GM12878 (cell line): ENCODE measurements at regions not wholly inside any gene's neighbourhood (a gene's known extent, or its start where the extent isn't known, plus 50 kb on each side); places are given as distances from the start of the nearest gene placed in this dataset.

ENCODE experiments used
- ATAC-seq: fragments of 200-7000 bp; cut with Tn5 transposase; 3 replicates; pipeline ENCODE4 v1.9.1; 2020; ENCODE audit warnings: mild to moderate bottlenecking, moderate library complexity
- BruUV-seq: library from RNA; stranded (reverse); fragments of 400-500 nt; replicated peaks from 2 replicates; lab custom pipeline; 2021; lab: Mats Ljungman, UMichigan
- CTCF ChIA-PET: fragments of 300-600 bp; sonication (Branson Sonifier 250); formaldehyde crosslinking; extraction: SDS; loops from one replicate; lab custom pipeline; 2021; ENCODE audit warnings: inconsistent platforms; lab: Yijun Ruan, JAX
- POLR2A ChIA-PET: fragments of 350-600 bp; formaldehyde crosslinking; extraction: SDS; loops from one replicate; lab custom pipeline; 2021; ENCODE audit warnings: inconsistent platforms; lab: Charles Lee
- RAD21 ChIA-PET: fragments of 300-600 bp; sonication (Branson Sonifier 250); formaldehyde crosslinking; loops from one replicate; lab custom pipeline; 2023; ENCODE audit warnings: antibody characterized with exemption; ENCODE audit not compliant: unreplicated experiment; lab: Charles Lee
- SMC1A ChIA-PET: fragments of 300-600 bp; sonication (Branson Sonifier 250); formaldehyde crosslinking; loops from one replicate; lab custom pipeline; 2023; ENCODE audit not compliant: unreplicated experiment, uncharacterized antibody; lab: Charles Lee
- DNase-seq: peaks from one replicate; pipeline ENCODE4 v3.0.0-alpha.2; 2011; ENCODE audit warnings: low read depth, low spot score
- FAIRE-seq: peaks from 3 replicates; lab custom pipeline; 2011; peaks lifted over from hg19 to GRCh38; lab: Jason Lieb, UNC
- H2AFZ ChIP-seq: 2 replicates; pipeline ENCODE4 v1.6.0; 2011; ENCODE audit warnings: low read depth, low read length, control low read depth; ENCODE audit not compliant: control insufficient read depth
- H3K27ac ChIP-seq: 2 replicates; pipeline ENCODE4 v1.5.1; 2011; ENCODE audit warnings: control low read depth; ENCODE audit not compliant: control insufficient read depth, insufficient read depth
- H3K27me3 ChIP-seq, 2 experiments: replicated peaks in 1 of 2; 2 replicates each; pipeline versions ENCODE4 v1.6.0 to v1.6.1; 2011; ENCODE audit warnings: low read length in 1 of 2; ENCODE audit not compliant: control insufficient read depth in 2 of 2, insufficient read depth in 2 of 2
- H3K36me3 ChIP-seq, 2 experiments: 2 replicates each; pipeline ENCODE4 v1.5.1; 2011; ENCODE audit warnings: low read length in 1 of 2; ENCODE audit not compliant: control insufficient read depth in 2 of 2, insufficient read depth in 2 of 2
- H3K4me1 ChIP-seq: 2 replicates; pipeline ENCODE4 v1.6.1; 2011; ENCODE audit warnings: mild to moderate bottlenecking, low read length, moderate library complexity, mixed read lengths; ENCODE audit not compliant: control insufficient read depth, insufficient read depth
- H3K4me2 ChIP-seq: 2 replicates; pipeline ENCODE4 v1.6.0; 2011; ENCODE audit warnings: control low read depth; ENCODE audit not compliant: control insufficient read depth, insufficient read depth
- H3K4me3 ChIP-seq: fragments of 200-600 bp; sonication (generic); 2 replicates; pipeline ENCODE4 v1.5.1; 2016
- H3K79me2 ChIP-seq: 2 replicates; pipeline ENCODE4 v1.6.0; 2011; ENCODE audit warnings: low read length; ENCODE audit not compliant: control insufficient read depth, insufficient read depth
- H3K9ac ChIP-seq: 2 replicates; pipeline ENCODE4 v1.8.0; 2011; ENCODE audit warnings: low read length, control low read depth, mixed read lengths; ENCODE audit not compliant: control insufficient read depth, insufficient read depth
- H3K9me3 ChIP-seq: replicated peaks from 3 replicates; pipeline ENCODE4 v1.5.1; 2011; ENCODE audit warnings: mild to moderate bottlenecking, low read length; ENCODE audit not compliant: control insufficient read depth, insufficient read depth
- H4K20me1 ChIP-seq: 2 replicates; pipeline ENCODE4 v1.6.0; 2011; ENCODE audit not compliant: control insufficient read depth, insufficient read depth
- CBX5 ChIP-seq: sonication (generic); IDR thresholded peaks from 2 replicates; pipeline ENCODE4 v1.6.1; 2016; ENCODE audit warnings: low read depth, moderate library complexity, mild to moderate bottlenecking, inconsistent platforms
- CEBPB ChIP-seq, 2 experiments: fragments of 150-350 bp in 1 of 2; IDR thresholded peaks; 2 replicates each; pipeline ENCODE4 v1.6.1; 2012 to 2014; ENCODE audit warnings: low read depth in 2 of 2, low read length in 2 of 2, borderline replicate concordance in 1 of 2, inconsistent platforms in 1 of 2
- ETV6 ChIP-seq, 2 experiments: fragments of 450-650 bp in 1 of 2; IDR thresholded peaks in 1 of 2; conservative IDR thresholded peaks in 1 of 2; 2 replicates each; pipeline ENCODE4 v1.6.1; 2014; ENCODE audit warnings: antibody characterized with exemption in 1 of 2, borderline replicate concordance in 1 of 2, low read depth in 1 of 2, mild to moderate bottlenecking in 1 of 2, moderate library complexity in 1 of 2
- GATAD2B ChIP-seq: fragments of 450-650 bp; conservative IDR thresholded peaks from 2 replicates; pipeline ENCODE4 v1.6.1; 2017; ENCODE audit warnings: low read depth, mild to moderate bottlenecking, moderate library complexity
- HCFC1 ChIP-seq: fragments of 150-350 bp; IDR thresholded peaks from 2 replicates; pipeline ENCODE4 v1.6.1; 2014; ENCODE audit warnings: low read length
- IKZF2 ChIP-seq, 2 experiments: fragments of 450-650 bp; IDR thresholded peaks; 2 replicates each; pipeline ENCODE4 v1.6.1; 2017; ENCODE audit warnings: mild to moderate bottlenecking in 2 of 2, moderate library complexity in 2 of 2
- MXI1 ChIP-seq: fragments of 150-350 bp; IDR thresholded peaks from 2 replicates; pipeline ENCODE4 v1.6.1; 2011; ENCODE audit warnings: low read depth, mild to moderate bottlenecking, inconsistent platforms, low read length, improper control_type of control experiment
- MYC ChIP-seq: IDR thresholded peaks from 2 replicates; pipeline ENCODE4 v1.6.1; 2011; ENCODE audit warnings: mild to moderate bottlenecking, low read length, moderate library complexity, inconsistent platforms; ENCODE audit not compliant: insufficient read depth, insufficient replicate concordance, insufficient read length, severe bottlenecking
- NFXL1 ChIP-seq: fragments of 450-650 bp; IDR thresholded peaks from 2 replicates; pipeline ENCODE4 v1.6.1; 2017; ENCODE audit warnings: antibody characterized with exemption, mild to moderate bottlenecking, borderline replicate concordance
- PML ChIP-seq: IDR thresholded peaks from 2 replicates; pipeline ENCODE4 v1.6.1; 2012; ENCODE audit warnings: low read length, inconsistent platforms
- RBBP5 ChIP-seq: fragments of 200-600 bp; sonication (generic); conservative IDR thresholded peaks from 2 replicates; pipeline ENCODE4 v1.6.1; 2016
- RUNX3 ChIP-seq: IDR thresholded peaks from 2 replicates; pipeline ENCODE4 v1.6.1; 2012; ENCODE audit warnings: low read length, inconsistent platforms
- SIN3A ChIP-seq: IDR thresholded peaks from 2 replicates; pipeline ENCODE4 v1.6.1; 2012; ENCODE audit warnings: low read depth, low read length, improper control_type of control experiment
- SMARCA5 ChIP-seq: fragments of 450-650 bp; IDR thresholded peaks from 2 replicates; pipeline ENCODE4 v1.6.1; 2017; ENCODE audit warnings: mild to moderate bottlenecking
- STAT1 ChIP-seq: fragments of 450-650 bp; conservative IDR thresholded peaks from 2 replicates; pipeline ENCODE4 v1.6.1; 2014; ENCODE audit warnings: antibody characterized with exemption, mild to moderate bottlenecking
- TAF1 ChIP-seq: IDR thresholded peaks from 2 replicates; pipeline ENCODE4 v1.6.1; 2011; ENCODE audit warnings: mild to moderate bottlenecking, low read depth, low read length, borderline replicate concordance
- YBX1 ChIP-seq: fragments of 450-650 bp; IDR thresholded peaks from 2 replicates; pipeline ENCODE4 v1.6.1; 2016; ENCODE audit warnings: antibody characterized with exemption
- WGBS: methylation state at CpG from one replicate; pipeline ENCODE4 v1.1.6; 2016; ENCODE audit warnings: low lambda C conversion rate; ENCODE audit not compliant: insufficient replicate concordance, insufficient coverage; ENCODE audit errors: missing lambda C conversion rate; 5-methylcytosine and 5-hydroxymethylcytosine counted together
- in situ Hi-C: fragments of 300-500 bp; cut with MboI; formaldehyde crosslinking; loops from 9 replicates; pipeline ENCODE4 v1.14.3; 2018; ENCODE audit warnings: mixed read lengths
- intact Hi-C: fragments of 100-400 bp; cut with micrococcal nuclease; formaldehyde crosslinking; loops from one replicate; pipeline ENCODE4 v1.14.2; 2022; ENCODE audit not compliant: unreplicated experiment
- TF ChIP-seq, protein P1 (sequence below): fragments of 450-650 bp; IDR thresholded peaks from 2 replicates; pipeline ENCODE4 v1.6.1; 2018; ENCODE audit warnings: borderline replicate concordance, mild to moderate bottlenecking; ENCODE audit not compliant: partially characterized antibody
- TF ChIP-seq, protein P2 (sequence below): IDR thresholded peaks from 2 replicates; pipeline ENCODE4 v1.6.1; 2012; ENCODE audit warnings: low read depth, low read length, improper control_type of control experiment

DNA sequence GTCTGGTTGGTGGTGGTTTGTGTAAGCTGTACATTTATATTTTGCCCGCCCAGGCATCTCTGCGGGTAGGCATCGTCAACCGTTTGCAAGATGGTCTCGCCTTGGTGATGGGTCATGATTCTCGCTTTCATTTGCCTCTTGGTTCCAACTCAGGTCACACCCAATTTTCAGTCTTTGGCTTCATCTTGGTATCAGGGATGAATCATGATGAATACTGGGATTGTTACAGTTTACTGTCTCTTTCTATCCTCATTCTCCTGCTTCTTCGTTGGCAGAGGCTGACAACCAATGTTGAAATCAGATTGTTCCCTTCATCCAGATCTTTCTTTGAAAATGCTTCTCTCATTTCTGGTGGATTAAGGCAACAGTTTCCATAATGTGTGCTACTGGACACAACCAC lies 129.7 kb upstream of the KAZN start:
- ChIA-PET RAD21 (no interaction called here), CTCF (no interaction called here), POLR2A (no interaction called here), SMC1A (no interaction called here)
- Histone ChIP-seq H3K4me1 (no peaks in the 10 kb centered on the region), H3K79me2 (no peaks in the 10 kb centered on the region), H3K9ac (no peak overlapping the region), H3K36me3 (no peaks in the 10 kb centered on the region), H3K9me3 (no peaks in the 10 kb centered on the region; the same call in 2 of the 3 replicates), H2AFZ (no peak overlapping the region), H3K4me2 (no peak overlapping the region), H4K20me1 (no peaks in the 10 kb centered on the region), H3K27me3 (no peaks in the 10 kb centered on the region), H3K4me3 (no peak overlapping the region), H3K27ac (no peak overlapping the region)
- ATAC-seq = no peak
- no peak for FAIRE-seq
- in situ Hi-C loops = no loop called here
- no TSS peak for BruUV-seq
- TF ChIP-seq IKZF2 (IDR thresholded peaks at IDR 0.05) = no peak
- TF ChIP-seq HCFC1 = no peak
- no peak for TF ChIP-seq NFXL1
- no peak for TF ChIP-seq SIN3A
- TF ChIP-seq RUNX3 = no peak
- no peak for TF ChIP-seq ETV6 (conservative IDR thresholded peaks at IDR 0.05 in 1 of 2, IDR thresholded peaks at IDR 0.05 in 1 of 2; ENCODE audit: borderline replicate concordance in 1 of 2, low read depth in 1 of 2)
- no peak for TF ChIP-seq MYC
- no peak for TF ChIP-seq SMARCA5
- no peak for TF ChIP-seq GATAD2B
- TF ChIP-seq RBBP5 = no peak
- WGBS = 61% methylated on average over 7 of the region's 7 CpGs
- intact Hi-C loops = no loop called here
- DNase-seq = no peak

DNA sequence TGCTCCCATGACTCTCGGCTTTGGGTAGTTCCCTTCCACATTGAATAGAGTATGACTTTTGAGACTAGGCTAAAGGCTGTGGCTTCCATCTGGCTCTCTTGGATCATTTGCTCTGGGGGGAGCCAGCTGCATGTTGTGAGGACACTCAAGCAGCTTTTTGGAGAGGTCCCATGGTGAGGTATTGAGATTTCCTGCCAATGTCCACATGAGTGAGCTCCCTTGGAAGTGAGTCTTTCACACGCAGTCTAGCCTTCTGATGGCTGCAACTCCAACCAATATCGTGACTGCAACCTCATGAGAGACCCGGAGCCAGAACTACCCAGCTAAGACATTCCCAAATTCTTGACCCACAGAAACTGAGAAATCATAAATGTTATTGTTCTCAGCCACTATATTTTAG lies 127.7 kb upstream of the KAZN start:
- H2AFZ ChIP-seq = no peak overlapping the region
- 23% methylated on average over 4 of the region's 4 CpGs for WGBS
- ChIA-PET SMC1A (no interaction called here), RAD21 (no interaction called here), POLR2A (no interaction called here), CTCF (no interaction called here)
- intact Hi-C loops (no loop called here), in situ Hi-C loops (no loop called here)
- H3K27ac ChIP-seq = no peak overlapping the region
- no peaks in the 10 kb centered on the region for H4K20me1 ChIP-seq
- ATAC-seq = no peak
- H3K9ac ChIP-seq = no peak overlapping the region
- no peaks in the 10 kb centered on the region for H3K27me3 ChIP-seq
- no peaks in the 10 kb centered on the region for H3K4me1 ChIP-seq
- H3K79me2 ChIP-seq = no peaks in the 10 kb centered on the region
- no TSS peak for BruUV-seq
- H3K36me3 ChIP-seq = no peaks in the 10 kb centered on the region
- H3K4me3 ChIP-seq = no peak overlapping the region
- no peak for FAIRE-seq
- no peak for DNase-seq
- H3K4me2 ChIP-seq = no peak overlapping the region
- H3K9me3 ChIP-seq = no peaks in the 10 kb centered on the region; the same call in 2 of the 3 replicates
- TF ChIP-seq MXI1 = no peak
- TF ChIP-seq, protein P1, sequence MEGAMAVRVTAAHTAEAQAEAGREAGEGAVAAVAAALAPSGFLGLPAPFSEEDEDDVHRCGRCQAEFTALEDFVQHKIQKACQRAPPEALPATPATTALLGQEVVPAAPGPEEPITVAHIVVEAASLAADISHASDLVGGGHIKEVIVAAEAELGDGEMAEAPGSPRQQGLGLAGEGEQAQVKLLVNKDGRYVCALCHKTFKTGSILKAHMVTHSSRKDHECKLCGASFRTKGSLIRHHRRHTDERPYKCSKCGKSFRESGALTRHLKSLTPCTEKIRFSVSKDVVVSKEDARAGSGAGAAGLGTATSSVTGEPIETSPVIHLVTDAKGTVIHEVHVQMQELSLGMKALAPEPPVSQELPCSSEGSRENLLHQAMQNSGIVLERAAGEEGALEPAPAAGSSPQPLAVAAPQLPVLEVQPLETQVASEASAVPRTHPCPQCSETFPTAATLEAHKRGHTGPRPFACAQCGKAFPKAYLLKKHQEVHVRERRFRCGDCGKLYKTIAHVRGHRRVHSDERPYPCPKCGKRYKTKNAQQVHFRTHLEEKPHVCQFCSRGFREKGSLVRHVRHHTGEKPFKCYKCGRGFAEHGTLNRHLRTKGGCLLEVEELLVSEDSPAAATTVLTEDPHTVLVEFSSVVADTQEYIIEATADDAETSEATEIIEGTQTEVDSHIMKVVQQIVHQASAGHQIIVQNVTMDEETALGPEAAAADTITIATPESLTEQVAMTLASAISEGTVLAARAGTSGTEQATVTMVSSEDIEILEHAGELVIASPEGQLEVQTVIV = no peak
- no peak for TF ChIP-seq YBX1
- no peak for TF ChIP-seq CBX5
- TF ChIP-seq STAT1 = no peak
- TF ChIP-seq PML = no peak
- TF ChIP-seq TAF1 = no peak
- TF ChIP-seq, protein P2, sequence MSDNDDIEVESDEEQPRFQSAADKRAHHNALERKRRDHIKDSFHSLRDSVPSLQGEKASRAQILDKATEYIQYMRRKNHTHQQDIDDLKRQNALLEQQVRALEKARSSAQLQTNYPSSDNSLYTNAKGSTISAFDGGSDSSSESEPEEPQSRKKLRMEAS = no peak
- TF ChIP-seq CEBPB (IDR thresholded peaks at IDR 0.05; ENCODE audit: borderline replicate concordance in 1 of 2, low read depth in 2 of 2, low read length in 2 of 2) = no peak
- no peak for TF ChIP-seq RUNX3
